ENCODE measurements at regions not wholly inside any gene's neighbourhood (a gene's known extent, or its start where the extent isn't known, plus 50 kb on each side); places are given as distances from the start of the nearest gene placed in this dataset.

DNA sequence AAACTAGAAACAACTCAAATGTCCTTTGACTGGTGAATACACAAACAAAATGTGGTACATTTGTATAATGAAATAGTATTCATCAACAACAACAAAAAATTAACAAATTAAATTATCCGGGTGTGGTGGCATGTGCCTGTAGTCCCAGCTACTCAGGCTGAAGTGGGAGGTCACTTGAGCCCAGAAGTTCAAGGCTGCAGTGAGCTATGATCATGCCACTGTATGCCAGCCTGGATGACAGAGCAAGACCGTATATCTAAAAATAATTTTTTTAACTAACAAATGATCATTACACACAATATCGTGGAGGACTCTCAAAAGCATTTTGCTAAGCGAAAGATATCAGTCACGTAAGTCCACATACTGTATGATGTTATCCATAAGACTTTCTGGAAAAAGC, 71.6 kb upstream of the SORBS2 start:
- H3F3A ChIP-seq (ENCODE audit: low read length, unreplicated experiment), result no peaks in the 10 kb centered on the region
- POLR2A ChIA-PET (ENCODE audit: unreplicated experiment), result no interaction called here
- ATAC-seq (no peak), DNase-seq (no peak)
- no peaks in the 10 kb centered on the region for H3K79me2 ChIP-seq (ENCODE audit: low read length)
- H3K9me2 ChIP-seq (replicated peaks; ENCODE audit: low read length), result no peaks in the 10 kb centered on the region
- intact Hi-C loops (cut with micrococcal nuclease), result no loop called here
- no peak overlapping the region for H3K27ac ChIP-seq (ENCODE audit: low read length)
- no peaks in the 10 kb centered on the region for H3K27me3 ChIP-seq (ENCODE audit: low read length)
- H3K36me3 ChIP-seq (ENCODE audit: low read depth, low read length), result no peaks in the 10 kb centered on the region; the same call in 1 of the 2 replicates
- H3K9ac ChIP-seq (ENCODE audit: low read length), result no peak overlapping the region
- no TSS peak for BruUV-seq (replicated peaks)
- peaks cover 5% of the 10 kb centered on the region; the same call in 1 of the 2 replicates for H3K4me1 ChIP-seq (ENCODE audit: insufficient read depth, low read length)
- H4K20me1 ChIP-seq (ENCODE audit: low read length), result no peaks in the 10 kb centered on the region
- no peak overlapping the region for H3K4me2 ChIP-seq (ENCODE audit: low read length)
- H3K4me3 ChIP-seq (ENCODE audit: low read length), result no peak overlapping the region
- H3K9me3 ChIP-seq (ENCODE audit: low read length), result 0 out of 2 replicates have a peak, but pooled peaks cover 8% of the 10 kb centered on the region
- TF ChIP-seq, protein P1, sequence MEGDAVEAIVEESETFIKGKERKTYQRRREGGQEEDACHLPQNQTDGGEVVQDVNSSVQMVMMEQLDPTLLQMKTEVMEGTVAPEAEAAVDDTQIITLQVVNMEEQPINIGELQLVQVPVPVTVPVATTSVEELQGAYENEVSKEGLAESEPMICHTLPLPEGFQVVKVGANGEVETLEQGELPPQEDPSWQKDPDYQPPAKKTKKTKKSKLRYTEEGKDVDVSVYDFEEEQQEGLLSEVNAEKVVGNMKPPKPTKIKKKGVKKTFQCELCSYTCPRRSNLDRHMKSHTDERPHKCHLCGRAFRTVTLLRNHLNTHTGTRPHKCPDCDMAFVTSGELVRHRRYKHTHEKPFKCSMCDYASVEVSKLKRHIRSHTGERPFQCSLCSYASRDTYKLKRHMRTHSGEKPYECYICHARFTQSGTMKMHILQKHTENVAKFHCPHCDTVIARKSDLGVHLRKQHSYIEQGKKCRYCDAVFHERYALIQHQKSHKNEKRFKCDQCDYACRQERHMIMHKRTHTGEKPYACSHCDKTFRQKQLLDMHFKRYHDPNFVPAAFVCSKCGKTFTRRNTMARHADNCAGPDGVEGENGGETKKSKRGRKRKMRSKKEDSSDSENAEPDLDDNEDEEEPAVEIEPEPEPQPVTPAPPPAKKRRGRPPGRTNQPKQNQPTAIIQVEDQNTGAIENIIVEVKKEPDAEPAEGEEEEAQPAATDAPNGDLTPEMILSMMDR (conservative IDR thresholded peaks at IDR 0.05; ENCODE audit: low read depth, low read length), result no peak
- TF ChIP-seq EZH2phosphoT487 (IDR thresholded peaks at IDR 0.05; ENCODE audit: borderline replicate concordance, low read length) (no peak), EZH2 (IDR thresholded peaks at IDR 0.05; ENCODE audit: low read length, unreplicated experiment) (no peak)
- CTCF ChIA-PET, result no interaction called here
- H2AFZ ChIP-seq (ENCODE audit: low read length), result no peak overlapping the region

DNA sequence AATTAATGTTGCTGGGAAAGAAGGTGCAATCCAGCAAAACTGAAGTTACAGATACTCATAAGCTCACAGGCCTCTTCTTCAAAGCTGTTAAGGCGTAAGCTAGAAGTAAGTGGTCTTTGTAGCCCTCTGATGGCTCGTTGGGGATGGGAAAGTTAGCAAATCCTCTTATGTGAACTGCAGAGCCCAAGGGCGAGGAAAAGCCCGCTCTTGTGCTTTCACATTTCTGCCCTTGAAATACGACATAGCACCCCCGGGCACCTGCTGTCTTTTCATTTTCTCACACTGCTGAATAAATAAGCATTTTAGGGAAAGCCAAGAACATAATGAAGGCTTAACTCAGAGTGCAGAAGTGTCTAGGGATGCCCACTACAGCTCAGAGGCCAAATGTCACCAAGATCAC, 73.1 kb upstream of the SORBS2 start:
- CTCF ChIA-PET, result no interaction called here
- DNase-seq (no peak), ATAC-seq (no peak)
- BruUV-seq (replicated peaks), result no TSS peak
- H3K36me3 ChIP-seq (ENCODE audit: low read depth, low read length), result no peaks in the 10 kb centered on the region; the same call in 1 of the 2 replicates
- H3K9me2 ChIP-seq (replicated peaks; ENCODE audit: low read length), result no peaks in the 10 kb centered on the region
- peaks cover 5% of the 10 kb centered on the region; the same call in 1 of the 2 replicates for H3K4me1 ChIP-seq (ENCODE audit: insufficient read depth, low read length)
- no peak overlapping the region for H3K4me2 ChIP-seq (ENCODE audit: low read length)
- H3F3A ChIP-seq (ENCODE audit: low read length, unreplicated experiment), result no peaks in the 10 kb centered on the region
- TF ChIP-seq, protein P1 (conservative IDR thresholded peaks at IDR 0.05; ENCODE audit: low read depth, low read length), result no peak
- TF ChIP-seq EZH2phosphoT487 (IDR thresholded peaks at IDR 0.05; ENCODE audit: borderline replicate concordance, low read length) (no peak), EZH2 (IDR thresholded peaks at IDR 0.05; ENCODE audit: low read length, unreplicated experiment) (no peak)
- H2AFZ ChIP-seq (ENCODE audit: low read length), result no peak overlapping the region
- H3K27me3 ChIP-seq (ENCODE audit: low read length), result no peaks in the 10 kb centered on the region
- H3K4me3 ChIP-seq (ENCODE audit: low read length), result no peak overlapping the region
- H3K27ac ChIP-seq (ENCODE audit: low read length), result no peak overlapping the region
- H3K9me3 ChIP-seq (ENCODE audit: low read length), result 0 out of 2 replicates have a peak, but pooled peaks cover 8% of the 10 kb centered on the region
- intact Hi-C loops (cut with micrococcal nuclease), result no loop called here
- POLR2A ChIA-PET (ENCODE audit: unreplicated experiment), result no interaction called here
- H4K20me1 ChIP-seq (ENCODE audit: low read length), result no peaks in the 10 kb centered on the region
- no peak overlapping the region for H3K9ac ChIP-seq (ENCODE audit: low read length)
- H3K79me2 ChIP-seq (ENCODE audit: low read length), result no peaks in the 10 kb centered on the region

DNA sequence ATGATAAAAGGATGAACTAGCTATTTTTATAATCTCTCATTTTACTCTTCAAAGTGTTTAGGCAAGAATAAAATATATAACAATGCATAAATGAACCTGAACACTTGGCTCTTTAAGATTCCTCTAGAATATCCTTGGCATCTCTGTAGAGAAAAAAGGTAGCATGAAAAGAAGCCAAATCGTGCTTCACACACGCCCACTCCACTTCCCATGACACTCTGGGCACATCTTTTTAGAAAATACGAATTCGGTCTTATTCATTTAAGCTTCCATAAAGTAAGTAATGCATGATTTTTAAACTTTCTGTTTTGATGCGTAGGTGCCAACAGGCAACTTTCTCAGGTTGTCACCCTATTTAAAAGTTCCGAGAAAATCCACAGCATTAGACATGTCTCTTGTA, 73.6 kb upstream of the SORBS2 start:
- ATAC-seq (no peak), DNase-seq (no peak)
- Histone ChIP-seq H3K27me3 (ENCODE audit: low read length) (no peaks in the 10 kb centered on the region), H3K9me3 (ENCODE audit: low read length) (0 out of 2 replicates have a peak, but pooled peaks cover 8% of the 10 kb centered on the region), H2AFZ (ENCODE audit: low read length) (no peak overlapping the region), H3K79me2 (ENCODE audit: low read length) (no peaks in the 10 kb centered on the region), H3K9ac (ENCODE audit: low read length) (no peak overlapping the region), H3K4me3 (ENCODE audit: low read length) (no peak overlapping the region), H3K4me1 (ENCODE audit: insufficient read depth, low read length) (peaks cover 4% of the 10 kb centered on the region; the same call in 1 of the 2 replicates), H3F3A (ENCODE audit: low read length, unreplicated experiment) (no peaks in the 10 kb centered on the region), H3K4me2 (ENCODE audit: low read length) (no peak overlapping the region), H3K9me2 (replicated peaks; ENCODE audit: low read length) (no peaks in the 10 kb centered on the region), H4K20me1 (ENCODE audit: low read length) (no peaks in the 10 kb centered on the region), H3K36me3 (ENCODE audit: low read depth, low read length) (no peaks in the 10 kb centered on the region; the same call in 1 of the 2 replicates), H3K27ac (ENCODE audit: low read length) (no peak overlapping the region)
- ChIA-PET POLR2A (ENCODE audit: unreplicated experiment) (no interaction called here), CTCF (no interaction called here)
- intact Hi-C loops (cut with micrococcal nuclease), result no loop called here
- BruUV-seq (replicated peaks), result no TSS peak
- no peak for TF ChIP-seq EZH2 (IDR thresholded peaks at IDR 0.05; ENCODE audit: low read length, unreplicated experiment)
- no peak for TF ChIP-seq EZH2phosphoT487 (IDR thresholded peaks at IDR 0.05; ENCODE audit: borderline replicate concordance, low read length)
- TF ChIP-seq, protein P1 (conservative IDR thresholded peaks at IDR 0.05; ENCODE audit: low read depth, low read length), result no peak

Measured in PC-3 (cell line).